HG03103 (cell line): ENCODE measurements at regions not wholly inside any gene's neighbourhood (a gene's known extent, or its start where the extent isn't known, plus 50 kb on each side); places are given as distances from the start of the nearest gene placed in this dataset.

Source experiments
- ATAC-seq: cut with Tn5 transposase; IDR thresholded peaks from one replicate; pipeline ENCODE4 v1.9.1; 2021; ENCODE audit warnings: low read depth; ENCODE audit not compliant: unreplicated experiment

DNA sequence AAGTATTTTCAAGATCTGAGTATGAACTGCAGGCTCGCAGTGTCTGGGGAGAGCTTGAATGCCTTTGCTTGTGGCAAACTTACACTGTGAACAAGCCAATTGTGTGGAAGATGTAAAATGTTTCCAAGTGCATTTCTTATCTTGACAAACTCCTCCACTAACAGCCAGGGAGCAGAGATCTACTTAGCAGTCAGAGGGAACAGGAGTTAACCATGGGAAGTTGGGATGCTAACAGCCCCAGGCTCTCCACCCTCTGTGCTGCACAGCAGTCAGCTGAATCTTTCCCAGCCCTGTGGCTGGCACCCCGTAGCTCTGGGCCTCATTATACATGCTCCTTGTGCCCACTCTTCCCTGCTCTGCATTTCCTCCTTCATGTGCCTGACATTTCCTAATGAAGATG lies 450.2 kb downstream of the TSN start:
- no peak for ATAC-seq

DNA sequence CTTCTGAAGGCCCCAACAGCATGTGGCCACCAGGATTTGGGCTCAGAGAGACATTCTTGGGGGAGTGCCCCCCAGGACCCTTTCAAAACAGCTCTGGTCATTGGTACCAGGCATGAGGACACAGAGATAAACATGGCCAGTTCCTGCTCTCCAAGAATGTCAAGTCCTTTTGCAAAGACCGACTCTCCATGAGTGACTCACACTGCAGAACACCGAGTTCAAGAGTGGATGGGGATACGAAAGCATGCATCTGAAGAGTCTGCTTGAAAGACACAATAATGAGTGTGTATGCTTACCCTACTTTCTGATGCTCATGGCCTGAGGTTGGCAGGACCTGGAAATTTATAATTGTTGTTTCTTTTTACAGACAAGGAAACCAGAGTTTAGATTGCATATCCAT lies 450.6 kb downstream of the TSN start:
- ATAC-seq: no peak

DNA sequence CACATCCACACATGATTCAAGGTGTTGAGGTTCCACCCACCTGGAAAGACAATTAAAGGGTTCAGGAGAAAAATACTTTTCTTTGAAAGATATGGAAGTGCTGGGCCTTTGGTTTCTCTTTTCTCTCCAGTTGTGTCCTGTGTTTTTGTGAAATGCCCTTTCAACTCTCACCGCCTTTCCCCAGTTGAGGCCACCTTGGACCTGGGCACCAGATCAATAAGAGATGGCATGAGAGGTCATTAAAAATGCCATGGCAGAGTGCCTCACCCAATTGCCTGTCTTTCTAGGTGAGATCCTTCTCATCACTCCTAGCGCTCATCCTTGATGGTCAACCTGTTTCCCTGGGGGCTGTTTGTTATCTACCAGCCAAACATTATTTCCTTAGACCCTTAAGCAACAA lies 453.9 kb downstream of the TSN start:
- ATAC-seq: no peak

DNA sequence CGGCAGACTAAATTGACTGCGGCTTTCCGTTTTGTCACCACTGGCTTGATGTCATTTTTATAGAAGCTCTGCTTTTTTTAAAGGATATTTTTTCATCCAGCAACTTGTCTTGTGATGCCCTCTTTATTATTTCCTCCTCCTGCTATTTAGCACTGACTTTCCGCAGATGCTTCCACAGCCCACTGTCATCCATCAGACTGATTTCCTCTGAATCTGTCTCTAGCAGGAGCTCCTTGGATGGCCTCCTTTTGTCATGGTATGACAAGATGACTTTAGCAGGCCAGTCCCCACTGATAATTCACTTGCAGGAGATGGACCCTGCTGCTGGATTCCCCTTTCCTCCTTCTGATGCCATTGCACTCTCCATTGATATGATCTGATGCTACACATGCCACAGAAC lies 454.6 kb downstream of the TSN start:
- no peak for ATAC-seq

DNA sequence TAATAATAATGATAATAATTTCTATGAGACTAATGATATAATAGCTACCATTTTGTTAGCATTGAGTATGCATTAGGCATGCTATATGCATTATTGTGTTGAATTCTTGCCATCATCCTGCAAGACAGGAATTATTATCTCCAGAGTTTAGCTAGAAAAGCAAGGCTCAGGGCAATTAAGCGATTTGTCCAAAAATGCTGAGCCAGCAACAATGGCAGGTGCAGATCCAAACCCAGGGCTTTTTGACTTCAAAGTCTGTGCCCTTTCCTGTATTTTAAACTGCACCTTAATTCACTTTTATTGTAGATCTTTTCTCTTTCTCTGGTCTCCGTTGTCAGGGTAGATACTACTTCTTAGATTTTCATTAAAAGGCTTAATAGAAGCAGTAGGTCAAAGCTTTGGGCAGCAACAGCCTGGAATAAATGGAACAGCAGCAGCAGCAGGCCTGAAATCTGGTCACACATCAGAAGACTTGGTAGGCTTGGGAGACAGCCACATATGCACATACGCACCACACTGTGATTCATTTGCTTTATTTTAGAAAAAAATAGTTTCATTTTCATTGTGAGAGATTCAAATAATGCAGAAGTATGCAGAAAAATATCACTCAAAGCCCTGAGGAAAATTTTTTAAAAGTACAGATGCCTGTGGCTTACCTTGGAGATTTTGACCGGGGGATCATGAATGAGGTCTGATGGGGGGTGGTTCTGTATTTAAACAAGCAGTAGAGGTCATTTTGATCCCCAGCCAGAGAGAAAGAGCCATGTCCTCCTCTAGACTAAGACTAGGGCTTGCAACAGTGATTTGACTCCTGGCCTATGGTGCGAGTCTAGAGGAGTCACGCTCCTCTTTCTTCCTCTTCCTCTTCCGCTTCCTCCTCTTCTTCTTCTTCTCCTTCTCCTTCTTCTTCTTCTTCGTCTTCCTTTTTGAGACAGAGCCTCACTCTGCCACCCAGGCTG lies 455.7 kb downstream of the TSN start:
- no peak for ATAC-seq

DNA sequence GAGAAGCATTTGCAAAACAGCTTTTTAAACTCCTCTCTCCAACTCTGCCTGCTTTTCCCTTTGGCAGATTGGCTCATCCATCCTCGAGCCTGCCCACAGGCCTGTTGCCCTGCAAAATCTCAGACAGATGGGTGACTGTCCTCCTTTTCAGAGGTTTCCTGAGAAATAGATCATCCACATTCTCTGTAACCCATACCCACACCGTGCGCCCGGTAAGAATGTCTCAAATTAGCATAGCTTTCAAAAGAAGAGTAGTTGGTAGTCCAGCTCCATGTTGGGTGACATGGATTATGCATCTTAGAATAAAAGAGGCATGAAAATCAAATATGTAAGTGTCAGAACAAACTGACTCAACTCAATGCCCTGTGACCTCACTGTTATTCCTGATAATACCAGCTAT lies 457.9 kb downstream of the TSN start:
- no peak for ATAC-seq

DNA sequence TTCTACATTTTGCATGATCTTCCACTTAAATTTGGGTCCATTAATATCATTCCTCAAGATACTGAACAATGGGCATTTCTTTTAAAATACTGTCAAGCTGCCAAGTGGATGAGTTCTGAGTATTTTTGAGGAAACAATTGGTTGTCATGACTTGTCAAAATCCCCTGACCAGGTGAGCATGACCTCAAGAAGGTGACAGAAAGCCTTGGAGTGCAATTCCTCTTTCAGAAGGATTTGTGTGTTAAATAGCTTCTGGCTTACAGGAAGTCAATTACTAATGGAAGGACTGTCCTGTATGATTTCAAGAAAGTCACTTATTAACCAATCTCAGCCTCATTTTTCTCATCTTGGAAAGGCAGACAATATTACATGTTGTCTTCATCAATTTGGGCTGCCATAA lies 460.6 kb downstream of the TSN start:
- ATAC-seq: no peak

DNA sequence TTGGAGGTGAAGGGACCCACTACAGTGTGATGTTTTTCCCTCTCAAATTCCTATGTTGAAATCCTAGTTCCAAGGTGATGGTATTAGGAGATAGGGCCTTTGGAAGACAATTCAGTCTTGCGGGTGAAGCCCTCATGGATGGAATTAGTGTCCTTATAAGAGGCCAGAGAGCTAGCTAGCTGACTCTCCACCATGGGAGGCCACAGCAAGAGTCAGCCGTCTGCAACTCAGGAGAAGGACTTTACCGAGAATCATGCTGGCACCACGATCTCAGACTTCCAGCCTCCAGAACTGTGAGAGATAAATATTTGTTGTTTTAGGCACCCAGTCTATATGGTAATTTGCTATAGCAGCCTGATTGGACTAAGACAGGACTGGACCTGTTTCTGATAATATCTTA lies 461.4 kb downstream of the TSN start:
- ATAC-seq: no peak

DNA sequence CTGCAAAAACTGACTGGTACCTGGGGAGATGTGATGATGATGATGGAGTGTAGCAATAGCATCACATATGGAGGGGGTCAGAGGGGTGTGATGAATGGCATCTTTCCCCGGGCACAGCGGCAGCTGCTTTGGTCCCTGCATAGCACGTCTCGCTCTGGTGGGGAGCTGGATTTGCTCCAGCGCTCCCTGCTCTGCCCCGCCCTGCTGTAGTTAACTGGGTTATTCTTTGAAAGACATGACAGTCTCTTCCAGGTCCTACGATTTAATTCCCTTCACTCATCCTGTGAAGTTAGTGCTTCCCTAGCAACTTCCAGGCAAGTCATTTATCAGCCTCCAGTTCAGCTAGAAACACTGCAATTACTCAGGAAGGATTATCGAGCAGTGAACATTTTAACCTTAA lies 463.1 kb downstream of the TSN start:
- ATAC-seq: no peak

DNA sequence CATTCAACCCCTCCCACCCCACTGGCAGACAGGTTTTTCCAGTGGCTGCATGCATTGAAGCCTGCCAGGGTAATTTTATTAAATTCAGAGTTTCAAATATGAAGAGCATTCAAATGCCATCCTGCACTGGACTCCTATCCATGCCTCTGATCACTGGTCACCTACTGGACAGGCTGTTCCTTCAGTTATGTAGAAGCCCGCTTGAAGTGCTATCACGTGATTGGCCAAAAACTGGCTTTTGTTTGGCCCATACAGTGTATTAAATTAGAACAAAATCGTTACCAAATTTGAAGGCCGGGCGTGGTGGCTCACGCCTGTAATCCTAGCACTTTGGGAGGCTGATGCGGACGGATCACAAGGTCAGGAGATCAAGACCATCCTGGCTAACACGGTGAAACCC lies 464.1 kb downstream of the TSN start:
- no peak for ATAC-seq

DNA sequence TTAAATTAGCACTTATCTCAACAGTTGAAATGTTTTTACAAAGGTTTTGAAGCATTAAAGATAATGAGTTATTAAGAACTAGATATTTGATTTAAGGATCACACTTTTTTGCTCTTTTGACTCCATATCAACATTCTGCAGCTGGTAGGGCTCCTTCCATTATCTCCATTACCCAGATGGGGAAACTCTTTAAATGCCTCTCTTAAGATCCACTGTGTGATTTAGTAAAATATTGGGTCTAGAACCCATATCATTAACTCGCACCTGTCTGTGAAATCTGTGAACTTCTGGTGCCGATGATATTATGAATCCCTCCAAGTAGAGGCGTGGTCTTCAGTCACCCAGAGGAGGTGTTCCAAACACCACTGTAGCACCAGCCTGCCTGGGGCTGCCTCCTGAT lies 466.2 kb downstream of the TSN start:
- no peak for ATAC-seq

DNA sequence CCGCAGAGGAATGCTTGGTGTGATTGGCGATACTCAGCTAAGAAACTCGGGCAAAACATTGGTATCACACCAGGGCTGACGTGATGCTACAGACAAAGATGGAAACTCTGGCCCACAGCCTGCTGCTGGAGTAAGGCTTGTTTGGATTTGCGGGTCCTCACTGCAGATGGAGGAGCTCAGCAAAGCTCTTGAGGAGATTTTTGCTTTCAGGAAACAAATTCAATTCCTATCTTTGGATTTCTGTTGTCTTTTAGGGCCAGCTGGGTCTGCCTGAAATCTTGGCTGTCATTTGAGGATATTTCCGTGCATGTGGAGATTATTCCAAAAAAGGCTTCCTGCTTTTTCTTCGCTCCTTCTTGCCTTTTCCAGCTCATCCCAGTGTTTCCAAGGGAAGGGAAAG lies 475.8 kb downstream of the TSN start:
- ATAC-seq: no peak

DNA sequence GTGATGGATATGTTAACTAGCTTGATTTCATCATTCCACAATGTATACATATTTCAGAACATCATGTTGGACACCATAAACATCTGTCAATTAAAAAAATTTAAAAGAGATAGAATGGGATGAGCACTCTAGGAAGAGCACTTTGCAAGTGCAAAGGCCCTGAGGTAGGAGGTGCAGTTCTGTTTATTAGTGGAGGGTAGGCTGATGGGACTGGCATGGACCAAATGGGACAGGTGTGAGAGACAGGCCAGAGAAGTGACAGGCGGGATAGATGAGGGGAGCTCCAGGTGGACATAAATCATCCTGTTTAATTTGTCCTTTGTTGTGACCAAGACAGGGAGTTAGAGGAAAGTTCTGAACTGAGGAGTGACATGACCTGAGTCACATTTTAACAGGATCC lies 477.9 kb downstream of the TSN start:
- no peak for ATAC-seq

DNA sequence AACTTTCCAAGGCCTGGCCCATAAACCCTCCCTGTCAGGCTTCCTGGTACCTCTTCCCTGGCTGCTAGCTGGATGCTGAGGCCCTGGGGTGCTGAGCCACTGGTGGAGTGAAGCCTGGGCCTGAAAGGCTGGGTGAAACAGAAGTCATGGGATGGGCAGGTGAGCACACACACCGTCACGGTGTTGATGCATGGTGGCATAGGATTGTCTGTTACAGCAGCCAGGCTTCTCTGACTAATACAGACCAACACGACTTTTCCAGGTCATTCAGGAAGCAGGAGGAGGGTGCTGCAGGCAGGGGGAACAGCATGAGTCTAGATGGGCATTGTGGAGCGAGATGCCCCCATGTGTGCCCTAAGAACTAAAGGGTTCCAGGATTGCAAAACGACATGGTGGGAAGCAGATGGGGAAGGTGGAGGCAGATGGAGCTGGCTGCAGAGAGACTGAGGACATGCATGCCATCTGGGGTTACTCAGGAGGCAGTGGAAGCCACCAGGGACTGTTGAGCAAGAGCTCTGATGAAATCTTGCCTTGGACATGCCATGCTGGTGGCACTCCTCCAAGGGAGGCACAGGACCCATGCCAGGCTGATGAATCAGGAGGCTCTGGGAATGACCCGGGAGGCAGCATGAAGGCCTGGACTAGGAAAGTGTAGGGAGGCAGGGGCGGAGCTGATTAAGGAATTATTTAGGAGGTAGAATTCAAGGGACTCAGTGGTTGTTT lies 480.9 kb downstream of the TSN start:
- no peak for ATAC-seq

DNA sequence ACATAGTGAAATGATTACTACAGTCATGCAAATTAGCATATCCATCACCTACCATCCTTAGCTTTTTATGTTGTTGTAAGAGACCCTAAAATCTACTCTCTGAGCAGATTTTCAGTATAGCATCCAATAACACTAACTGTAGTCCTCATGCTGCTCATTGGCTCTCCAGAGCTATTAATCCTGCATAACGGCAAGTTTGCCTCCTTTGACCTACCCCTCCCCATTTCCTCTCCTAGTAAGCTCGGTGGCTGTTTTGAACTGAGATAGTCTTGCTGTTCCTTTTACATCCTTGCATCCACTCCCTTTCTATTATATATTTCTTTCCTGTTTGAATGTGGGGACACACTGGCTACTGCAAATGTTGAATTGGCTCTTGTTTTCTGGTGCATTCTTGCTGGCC lies 481.5 kb downstream of the TSN start:
- no peak for ATAC-seq

DNA sequence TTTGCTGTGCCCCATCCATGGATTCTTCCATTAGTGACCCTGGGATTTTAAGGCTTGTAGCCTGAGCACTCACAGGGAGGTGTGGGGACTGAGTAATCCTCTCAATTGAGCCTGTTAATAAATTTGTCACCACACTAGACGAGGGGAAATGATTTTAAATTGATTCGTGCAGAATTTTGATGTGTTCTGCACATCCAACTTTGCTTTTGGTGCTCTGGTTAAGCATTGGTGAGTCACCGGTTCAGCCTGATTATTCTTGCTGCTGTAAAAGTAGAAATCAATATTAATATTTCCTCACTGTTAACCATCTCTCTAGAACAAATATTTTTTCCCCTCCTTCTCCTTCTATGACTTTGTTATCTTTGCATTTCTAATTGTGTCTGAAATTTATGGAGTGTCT lies 482.0 kb downstream of the TSN start:
- ATAC-seq: no peak

DNA sequence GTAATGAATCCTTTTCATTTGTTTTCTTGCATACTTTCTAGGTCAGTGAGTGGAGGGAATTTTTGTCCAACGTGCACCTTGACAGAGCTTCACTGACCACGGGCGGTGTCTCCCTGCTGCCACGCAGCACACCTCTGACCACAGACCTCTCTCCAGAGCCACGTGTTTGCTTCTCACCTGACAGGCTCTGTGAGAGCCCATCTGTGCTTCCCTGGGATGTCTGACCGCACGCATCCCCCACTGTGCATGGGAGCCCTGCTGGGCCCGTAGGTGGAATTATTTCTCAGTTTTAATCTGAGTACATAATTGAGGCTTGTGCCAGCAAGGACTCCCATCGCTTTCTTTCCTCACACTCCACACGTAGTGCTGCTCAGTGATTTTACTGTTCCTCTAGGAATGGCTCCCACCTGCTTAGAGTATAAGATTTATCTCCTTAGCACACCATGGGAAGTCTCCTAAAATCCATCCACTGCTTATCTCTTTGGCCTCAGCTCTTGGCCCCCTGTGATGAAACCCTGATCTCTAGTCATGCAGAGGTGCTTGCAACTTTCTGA lies 482.6 kb downstream of the TSN start:
- ATAC-seq: no peak

DNA sequence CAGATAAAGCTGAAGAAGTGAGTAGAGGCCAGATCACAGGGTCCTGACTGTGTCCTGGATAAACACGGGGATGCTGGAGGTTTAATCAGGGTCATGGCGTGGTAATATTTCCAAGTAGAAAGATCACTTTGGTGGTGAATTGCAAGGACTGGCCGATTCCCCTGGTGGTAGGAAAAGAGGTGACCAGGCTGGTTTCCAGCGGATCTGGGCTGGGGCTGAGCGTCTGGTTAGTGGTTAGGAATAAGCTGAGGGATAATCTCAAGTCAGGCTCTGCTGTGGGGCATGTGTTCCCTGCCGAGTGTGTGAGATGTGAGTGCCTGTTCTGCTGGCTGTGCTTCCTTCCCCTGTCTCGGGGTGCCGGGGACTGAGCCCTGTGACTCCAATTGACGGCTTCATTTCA lies 484.0 kb downstream of the TSN start:
- no peak for ATAC-seq

DNA sequence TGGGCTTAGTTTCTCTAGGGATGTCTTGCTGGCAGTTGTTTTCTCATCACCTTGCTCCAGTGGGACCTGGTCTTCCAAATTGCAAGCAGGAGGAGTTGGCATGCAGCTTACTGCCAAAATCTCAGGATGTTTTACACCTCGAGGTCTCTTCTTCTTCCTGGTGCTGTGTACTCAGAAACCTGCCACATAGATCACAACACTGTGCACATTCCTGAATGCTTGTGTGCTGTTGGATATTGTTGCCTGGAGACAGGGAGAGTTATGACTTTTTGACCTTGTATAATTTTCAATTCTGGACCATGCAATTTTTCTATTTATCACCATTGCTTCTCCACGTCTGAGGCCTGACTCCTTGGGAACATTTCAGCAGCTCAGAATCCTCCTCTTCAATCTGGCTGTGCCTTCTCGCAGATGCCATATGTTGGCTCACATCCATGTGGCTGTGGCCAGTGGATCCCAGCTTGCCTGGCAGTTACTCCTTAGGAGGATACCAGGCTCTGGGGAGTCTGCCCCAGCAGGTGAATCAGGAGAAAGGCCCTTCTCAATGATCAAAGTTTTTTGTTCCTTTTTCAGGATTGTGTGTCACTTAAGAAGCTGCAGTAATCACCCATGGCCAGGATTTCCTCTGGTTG lies 489.3 kb downstream of the TSN start:
- ATAC-seq: no peak

DNA sequence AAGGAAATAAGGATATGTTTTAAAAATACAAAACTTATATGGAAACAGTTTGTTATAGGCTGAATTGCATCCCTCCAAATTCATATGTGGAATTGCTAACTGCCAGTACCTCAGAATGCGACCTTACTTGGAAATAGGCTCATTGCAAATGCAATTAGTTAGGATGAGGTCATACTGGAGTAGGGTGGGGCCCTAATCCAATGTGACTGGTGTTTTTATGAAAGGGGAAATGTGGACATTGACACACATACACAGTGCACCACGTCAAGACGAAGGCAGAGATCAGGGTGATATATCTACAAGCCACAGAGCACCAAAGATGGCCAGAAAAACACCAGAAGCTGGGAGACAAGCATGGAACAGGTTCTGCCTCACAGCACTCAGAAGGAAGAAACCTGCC lies 494.2 kb downstream of the TSN start:
- no peak for ATAC-seq

DNA sequence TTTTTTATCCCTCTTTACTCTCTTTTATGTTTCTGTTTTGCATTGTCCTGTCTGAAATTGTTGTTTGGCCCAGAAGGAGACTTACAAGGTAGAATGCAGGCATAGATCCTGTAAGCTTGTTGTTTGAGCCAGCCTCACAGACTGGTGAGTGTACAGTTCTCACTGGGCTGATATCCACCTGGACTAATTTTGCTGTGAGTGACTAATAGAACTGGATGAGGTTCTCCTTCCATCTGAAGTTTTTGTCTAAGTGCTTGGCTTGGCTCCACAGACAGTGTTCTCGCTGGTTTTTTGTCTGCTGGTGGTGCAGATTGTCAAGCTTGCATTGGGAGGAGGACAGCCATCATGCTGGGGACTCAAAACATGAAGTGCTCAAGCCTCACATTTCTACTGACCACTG lies 495.7 kb downstream of the TSN start:
- ATAC-seq: no peak
